GM12878 (cell line): ENCODE measurements at regions not wholly inside any gene's neighbourhood (a gene's known extent, or its start where the extent isn't known, plus 50 kb on each side); places are given as distances from the start of the nearest gene placed in this dataset.
A peak's percentile ranks its signal among the peaks of the same experiment; 100 is the strongest.

Experiments used
- ATAC-seq: fragments of 200-7000 bp; cut with Tn5 transposase; 3 replicates; pipeline ENCODE4 v1.9.1; 2020; ENCODE audit warnings: mild to moderate bottlenecking, moderate library complexity
- BruUV-seq: library from RNA; stranded (reverse); fragments of 400-500 nt; replicated peaks from 2 replicates; lab custom pipeline; 2021; lab: Mats Ljungman, UMichigan
- CTCF ChIA-PET: fragments of 300-600 bp; sonication (Branson Sonifier 250); formaldehyde crosslinking; extraction: SDS; loops from one replicate; lab custom pipeline; 2021; ENCODE audit warnings: inconsistent platforms; lab: Yijun Ruan, JAX
- POLR2A ChIA-PET: fragments of 350-600 bp; formaldehyde crosslinking; extraction: SDS; loops from one replicate; lab custom pipeline; 2021; ENCODE audit warnings: inconsistent platforms; lab: Charles Lee
- RAD21 ChIA-PET: fragments of 300-600 bp; sonication (Branson Sonifier 250); formaldehyde crosslinking; loops from one replicate; lab custom pipeline; 2023; ENCODE audit warnings: antibody characterized with exemption; ENCODE audit not compliant: unreplicated experiment; lab: Charles Lee
- SMC1A ChIA-PET: fragments of 300-600 bp; sonication (Branson Sonifier 250); formaldehyde crosslinking; loops from one replicate; lab custom pipeline; 2023; ENCODE audit not compliant: unreplicated experiment, uncharacterized antibody; lab: Charles Lee
- DNase-seq: peaks from one replicate; pipeline ENCODE4 v3.0.0-alpha.2; 2011; ENCODE audit warnings: low read depth, low spot score
- FAIRE-seq: peaks from 3 replicates; lab custom pipeline; 2011; peaks lifted over from hg19 to GRCh38; lab: Jason Lieb, UNC
- H2AFZ ChIP-seq: 2 replicates; pipeline ENCODE4 v1.6.0; 2011; ENCODE audit warnings: low read depth, low read length, control low read depth; ENCODE audit not compliant: control insufficient read depth
- H3K27ac ChIP-seq: 2 replicates; pipeline ENCODE4 v1.5.1; 2011; ENCODE audit warnings: control low read depth; ENCODE audit not compliant: control insufficient read depth, insufficient read depth
- H3K27me3 ChIP-seq, 2 experiments: replicated peaks in 1 of 2; 2 replicates each; pipeline versions ENCODE4 v1.6.0 to v1.6.1; 2011; ENCODE audit warnings: low read length in 1 of 2; ENCODE audit not compliant: control insufficient read depth in 2 of 2, insufficient read depth in 2 of 2
- H3K36me3 ChIP-seq, 2 experiments: 2 replicates each; pipeline ENCODE4 v1.5.1; 2011; ENCODE audit warnings: low read length in 1 of 2; ENCODE audit not compliant: control insufficient read depth in 2 of 2, insufficient read depth in 2 of 2
- H3K4me1 ChIP-seq: 2 replicates; pipeline ENCODE4 v1.6.1; 2011; ENCODE audit warnings: mild to moderate bottlenecking, low read length, moderate library complexity, mixed read lengths; ENCODE audit not compliant: control insufficient read depth, insufficient read depth
- H3K4me2 ChIP-seq: 2 replicates; pipeline ENCODE4 v1.6.0; 2011; ENCODE audit warnings: control low read depth; ENCODE audit not compliant: control insufficient read depth, insufficient read depth
- H3K4me3 ChIP-seq: fragments of 200-600 bp; sonication (generic); 2 replicates; pipeline ENCODE4 v1.5.1; 2016
- H3K79me2 ChIP-seq: 2 replicates; pipeline ENCODE4 v1.6.0; 2011; ENCODE audit warnings: low read length; ENCODE audit not compliant: control insufficient read depth, insufficient read depth
- H3K9ac ChIP-seq: 2 replicates; pipeline ENCODE4 v1.8.0; 2011; ENCODE audit warnings: low read length, control low read depth, mixed read lengths; ENCODE audit not compliant: control insufficient read depth, insufficient read depth
- H3K9me3 ChIP-seq: replicated peaks from 3 replicates; pipeline ENCODE4 v1.5.1; 2011; ENCODE audit warnings: mild to moderate bottlenecking, low read length; ENCODE audit not compliant: control insufficient read depth, insufficient read depth
- H4K20me1 ChIP-seq: 2 replicates; pipeline ENCODE4 v1.6.0; 2011; ENCODE audit not compliant: control insufficient read depth, insufficient read depth
- CREB1 ChIP-seq: IDR thresholded peaks from 2 replicates; pipeline ENCODE4 v1.6.1; 2012; ENCODE audit warnings: low read depth, mild to moderate bottlenecking, inconsistent platforms
- MEF2B ChIP-seq: fragments of 450-650 bp; IDR thresholded peaks from 2 replicates; pipeline ENCODE4 v1.6.1; 2018; ENCODE audit warnings: mild to moderate bottlenecking, moderate library complexity; ENCODE audit not compliant: partially characterized antibody, poor library complexity, severe bottlenecking
- NFIC ChIP-seq: IDR thresholded peaks from 2 replicates; pipeline ENCODE4 v1.6.1; 2012; ENCODE audit warnings: low read depth, mild to moderate bottlenecking, inconsistent platforms, low read length, moderate library complexity
- NFYB ChIP-seq: IDR thresholded peaks from 2 replicates; pipeline ENCODE4 v1.6.1; 2011; ENCODE audit warnings: low read depth, mild to moderate bottlenecking, low read length, improper control_type of control experiment, moderate library complexity; ENCODE audit not compliant: insufficient read depth
- PML ChIP-seq: IDR thresholded peaks from 2 replicates; pipeline ENCODE4 v1.6.1; 2012; ENCODE audit warnings: low read length, inconsistent platforms
- POLR2A ChIP-seq: IDR thresholded peaks from 2 replicates; pipeline ENCODE4 v1.6.1; 2011; ENCODE audit warnings: low read depth, mild to moderate bottlenecking, low read length
- RAD51 ChIP-seq: fragments of 450-650 bp; IDR thresholded peaks from 2 replicates; pipeline ENCODE4 v1.6.1; 2016; ENCODE audit warnings: moderate library complexity, mild to moderate bottlenecking, inconsistent platforms
- RUNX3 ChIP-seq: IDR thresholded peaks from 2 replicates; pipeline ENCODE4 v1.6.1; 2012; ENCODE audit warnings: low read length, inconsistent platforms
- USF1 ChIP-seq: IDR thresholded peaks from 2 replicates; pipeline ENCODE4 v1.6.1; 2011; ENCODE audit warnings: borderline replicate concordance, low read depth, mild to moderate bottlenecking, moderate library complexity, mixed read lengths, low read length; ENCODE audit not compliant: insufficient read depth; ENCODE audit errors: extremely low read length
- ZNF274 ChIP-seq: IDR thresholded peaks from one replicate; pipeline ENCODE4 v1.8.0; 2011; ENCODE audit not compliant: insufficient read length, insufficient read depth
- WGBS: methylation state at CpG from one replicate; pipeline ENCODE4 v1.1.6; 2016; ENCODE audit warnings: low lambda C conversion rate; ENCODE audit not compliant: insufficient replicate concordance, insufficient coverage; ENCODE audit errors: missing lambda C conversion rate; 5-methylcytosine and 5-hydroxymethylcytosine counted together
- in situ Hi-C: fragments of 300-500 bp; cut with MboI; formaldehyde crosslinking; loops from 9 replicates; pipeline ENCODE4 v1.14.3; 2018; ENCODE audit warnings: mixed read lengths
- intact Hi-C: fragments of 100-400 bp; cut with micrococcal nuclease; formaldehyde crosslinking; loops from one replicate; pipeline ENCODE4 v1.14.2; 2022; ENCODE audit not compliant: unreplicated experiment
- TF ChIP-seq, protein P1 (sequence below): fragments of 450-650 bp; IDR thresholded peaks from 2 replicates; pipeline ENCODE4 v1.6.1; 2017; ENCODE audit warnings: antibody characterized with exemption, mild to moderate bottlenecking, moderate library complexity

- no peak overlapping the region for H3K4me3 ChIP-seq
- H3K4me2 ChIP-seq: no peak overlapping the region
- no peak for FAIRE-seq
- ChIA-PET RAD21 (no interaction called here), POLR2A (no interaction called here), CTCF (interaction anchor here (1.0 kb wide), 1 partner anchor 10 kb away, joined by 3 read pairs; no protein-coding TSS in a partner anchor), SMC1A (interaction anchor here (0.6 kb wide), 1 partner anchor 234 kb away, joined by 4 read pairs; no protein-coding TSS in a partner anchor)
- no peak for DNase-seq
- H3K9ac ChIP-seq: no peak overlapping the region
- WGBS: 52% methylated on average over 16 of the region's 16 CpGs
- BruUV-seq: no TSS peak
- no peaks in the 10 kb centered on the region for H3K79me2 ChIP-seq
- in situ Hi-C loops (no loop called here), intact Hi-C loops (no loop called here)
- no peak overlapping the region for H3K27ac ChIP-seq
- H4K20me1 ChIP-seq: no peaks in the 10 kb centered on the region
- H3K36me3 ChIP-seq: no peaks in the 10 kb centered on the region
- no peaks in the 10 kb centered on the region for H3K4me1 ChIP-seq
- ATAC-seq: no peak
- H2AFZ ChIP-seq: no peak overlapping the region
- TF ChIP-seq NFYB: peak; percentile 75
- peak; percentile 51 for TF ChIP-seq USF1
- 0 out of 2 replicates have a peak, but pooled peaks have one; percentile 14 for TF ChIP-seq RAD51
- no peak for TF ChIP-seq POLR2A
- H3K9me3 ChIP-seq: no peaks in the 10 kb centered on the region
- H3K27me3 ChIP-seq: no peaks in the 10 kb centered on the region; a peak in 1 of 4 replicates
These were observed 57.4 kb upstream of the BAIAP2L1 start for GRCh38 chr7:98458090-98458875.

DNA sequence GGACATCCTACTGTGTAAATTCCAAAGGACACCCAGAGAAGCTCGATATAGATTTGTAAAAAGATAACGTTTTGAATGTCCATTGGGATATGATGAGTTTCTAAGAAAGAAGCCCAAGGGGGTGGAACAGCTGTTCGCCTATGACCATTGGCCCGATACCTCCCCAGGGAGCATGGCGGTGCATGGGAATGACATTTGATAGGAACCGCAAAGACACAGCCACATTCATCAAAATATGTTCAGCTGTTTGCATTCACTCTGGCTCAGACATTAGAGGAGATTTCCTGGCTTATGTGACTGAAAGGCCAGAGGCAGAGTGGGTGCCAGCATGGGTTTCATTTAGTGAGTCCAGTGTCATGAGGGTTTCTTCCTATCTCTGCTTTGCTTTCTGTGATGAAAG, 56.0 kb upstream of the BAIAP2L1 start:
- Histone ChIP-seq H3K4me1 (no peaks in the 10 kb centered on the region), H3K27ac (no peak overlapping the region), H3K4me3 (no peak overlapping the region), H3K9ac (no peak overlapping the region), H2AFZ (no peak overlapping the region), H4K20me1 (no peaks in the 10 kb centered on the region), H3K9me3 (no peaks in the 10 kb centered on the region; the same call in 2 of the 3 replicates), H3K27me3 (no peaks in the 10 kb centered on the region; a peak in 1 of 4 replicates), H3K4me2 (no peak overlapping the region), H3K36me3 (no peaks in the 10 kb centered on the region), H3K79me2 (no peaks in the 10 kb centered on the region)
- SMC1A ChIA-PET: no interaction called here
- RAD21 ChIA-PET: interaction anchor here (1.6 kb wide), 1 partner anchor 385 kb away, joined by 3 read pairs; no protein-coding TSS in a partner anchor
- intact Hi-C loops (no loop called here), in situ Hi-C loops (no loop called here)
- BruUV-seq: no TSS peak
- CTCF ChIA-PET: interaction anchor here (0.6 kb wide), 1 partner anchor 387 kb away, joined by 4 read pairs; no protein-coding TSS in a partner anchor
- POLR2A ChIA-PET: no interaction called here
- WGBS: 34% methylated on average over 6 of the region's 6 CpGs
- ATAC-seq (no peak), DNase-seq (no peak), FAIRE-seq (no peak)
- TF ChIP-seq CREB1 (no peak), NFIC (no peak), MEF2B (no peak), RUNX3 (no peak), PML (no peak), ZNF274 (no peak)
- TF ChIP-seq, protein P1, sequence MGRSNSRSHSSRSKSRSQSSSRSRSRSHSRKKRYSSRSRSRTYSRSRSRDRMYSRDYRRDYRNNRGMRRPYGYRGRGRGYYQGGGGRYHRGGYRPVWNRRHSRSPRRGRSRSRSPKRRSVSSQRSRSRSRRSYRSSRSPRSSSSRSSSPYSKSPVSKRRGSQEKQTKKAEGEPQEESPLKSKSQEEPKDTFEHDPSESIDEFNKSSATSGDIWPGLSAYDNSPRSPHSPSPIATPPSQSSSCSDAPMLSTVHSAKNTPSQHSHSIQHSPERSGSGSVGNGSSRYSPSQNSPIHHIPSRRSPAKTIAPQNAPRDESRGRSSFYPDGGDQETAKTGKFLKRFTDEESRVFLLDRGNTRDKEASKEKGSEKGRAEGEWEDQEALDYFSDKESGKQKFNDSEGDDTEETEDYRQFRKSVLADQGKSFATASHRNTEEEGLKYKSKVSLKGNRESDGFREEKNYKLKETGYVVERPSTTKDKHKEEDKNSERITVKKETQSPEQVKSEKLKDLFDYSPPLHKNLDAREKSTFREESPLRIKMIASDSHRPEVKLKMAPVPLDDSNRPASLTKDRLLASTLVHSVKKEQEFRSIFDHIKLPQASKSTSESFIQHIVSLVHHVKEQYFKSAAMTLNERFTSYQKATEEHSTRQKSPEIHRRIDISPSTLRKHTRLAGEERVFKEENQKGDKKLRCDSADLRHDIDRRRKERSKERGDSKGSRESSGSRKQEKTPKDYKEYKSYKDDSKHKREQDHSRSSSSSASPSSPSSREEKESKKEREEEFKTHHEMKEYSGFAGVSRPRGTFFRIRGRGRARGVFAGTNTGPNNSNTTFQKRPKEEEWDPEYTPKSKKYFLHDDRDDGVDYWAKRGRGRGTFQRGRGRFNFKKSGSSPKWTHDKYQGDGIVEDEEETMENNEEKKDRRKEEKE: no peak
